Right lobe of liver (tissue), 4 donors: ENCODE measurements at regions not wholly inside any gene's neighbourhood (a gene's known extent, or its start where the extent isn't known, plus 50 kb on each side); places are given as distances from the start of the nearest gene placed in this dataset.

ENCODE experiments used
- POLR2A ChIP-seq: fragments of 450-650 bp; IDR thresholded peaks from one replicate; pipeline ENCODE4 v1.6.1; 2017; ENCODE audit warnings: antibody characterized with exemption, mild to moderate bottlenecking
- TF ChIP-seq, protein P1 (sequence below), 4 donors: fragments of 200-600 bp in 3 of 4; fragments of 450-650 bp in 1 of 4; IDR thresholded peaks; one replicate each; pipeline versions ENCODE4 v1.5.1 to v1.8.0; 2016 to 2022; ENCODE audit warnings: antibody characterized with exemption in 4 of 4, mild to moderate bottlenecking in 2 of 4
- donor health status: DM: no; HTN: no; CAD: no.
- donor health status: DM: no; HTN: no; CAD: no.
- donor health status: DM: no; HTN: yes; CAD: no.

DNA sequence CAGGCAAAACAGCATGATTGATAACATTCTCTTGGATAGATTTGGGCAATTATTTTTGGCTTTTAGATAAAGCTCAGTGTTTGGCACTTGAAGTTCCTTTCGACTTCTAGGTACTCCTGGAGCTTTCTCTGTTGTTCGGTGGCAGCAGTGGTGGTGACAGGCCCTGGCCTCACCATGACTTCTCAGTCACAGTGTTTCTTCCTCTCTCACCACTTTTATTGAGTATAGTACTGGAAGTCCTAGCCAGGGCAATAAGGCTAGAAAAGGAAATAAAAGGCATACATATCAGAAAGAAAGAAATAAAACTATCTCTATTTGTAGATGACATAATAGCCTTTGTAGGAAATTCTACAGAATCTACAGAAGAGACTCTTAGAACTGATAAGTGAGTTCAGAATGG lies 101.2 kb upstream of the SIRPG start:
- no peak for TF ChIP-seq POLR2A
- TF ChIP-seq, protein P1, sequence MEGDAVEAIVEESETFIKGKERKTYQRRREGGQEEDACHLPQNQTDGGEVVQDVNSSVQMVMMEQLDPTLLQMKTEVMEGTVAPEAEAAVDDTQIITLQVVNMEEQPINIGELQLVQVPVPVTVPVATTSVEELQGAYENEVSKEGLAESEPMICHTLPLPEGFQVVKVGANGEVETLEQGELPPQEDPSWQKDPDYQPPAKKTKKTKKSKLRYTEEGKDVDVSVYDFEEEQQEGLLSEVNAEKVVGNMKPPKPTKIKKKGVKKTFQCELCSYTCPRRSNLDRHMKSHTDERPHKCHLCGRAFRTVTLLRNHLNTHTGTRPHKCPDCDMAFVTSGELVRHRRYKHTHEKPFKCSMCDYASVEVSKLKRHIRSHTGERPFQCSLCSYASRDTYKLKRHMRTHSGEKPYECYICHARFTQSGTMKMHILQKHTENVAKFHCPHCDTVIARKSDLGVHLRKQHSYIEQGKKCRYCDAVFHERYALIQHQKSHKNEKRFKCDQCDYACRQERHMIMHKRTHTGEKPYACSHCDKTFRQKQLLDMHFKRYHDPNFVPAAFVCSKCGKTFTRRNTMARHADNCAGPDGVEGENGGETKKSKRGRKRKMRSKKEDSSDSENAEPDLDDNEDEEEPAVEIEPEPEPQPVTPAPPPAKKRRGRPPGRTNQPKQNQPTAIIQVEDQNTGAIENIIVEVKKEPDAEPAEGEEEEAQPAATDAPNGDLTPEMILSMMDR (IDR thresholded peaks at IDR 0.05): no peak
